IPS-18a (cell line): ENCODE measurements at regions not wholly inside any gene's neighbourhood (a gene's known extent, or its start where the extent isn't known, plus 50 kb on each side); places are given as distances from the start of the nearest gene placed in this dataset.

ENCODE experiments used
- H3K27ac ChIP-seq: one replicate; pipeline ENCODE4 v1.5.1; 2013; ENCODE audit warnings: low read length
- H3K27me3 ChIP-seq: one replicate; pipeline ENCODE4 v1.6.1; 2013; ENCODE audit warnings: mild to moderate bottlenecking, low read length; ENCODE audit not compliant: control insufficient read depth, insufficient read depth
- H3K36me3 ChIP-seq: one replicate; pipeline ENCODE4 v1.6.1; 2013; ENCODE audit warnings: low read depth, low read length; ENCODE audit not compliant: control insufficient read depth
- H3K4me1 ChIP-seq: one replicate; pipeline ENCODE4 v1.6.1; 2013; ENCODE audit warnings: low read depth, low read length; ENCODE audit not compliant: control insufficient read depth
- H3K4me3 ChIP-seq: one replicate; pipeline ENCODE4 v1.5.1; 2013; ENCODE audit warnings: low read length
- H3K9ac ChIP-seq: one replicate; pipeline ENCODE4 v1.6.1; 2013; ENCODE audit warnings: mild to moderate bottlenecking, low read length, moderate library complexity
- H3K9me3 ChIP-seq: one replicate; pipeline ENCODE4 v1.6.1; 2013; ENCODE audit warnings: low read depth, low read length; ENCODE audit not compliant: control insufficient read depth

DNA sequence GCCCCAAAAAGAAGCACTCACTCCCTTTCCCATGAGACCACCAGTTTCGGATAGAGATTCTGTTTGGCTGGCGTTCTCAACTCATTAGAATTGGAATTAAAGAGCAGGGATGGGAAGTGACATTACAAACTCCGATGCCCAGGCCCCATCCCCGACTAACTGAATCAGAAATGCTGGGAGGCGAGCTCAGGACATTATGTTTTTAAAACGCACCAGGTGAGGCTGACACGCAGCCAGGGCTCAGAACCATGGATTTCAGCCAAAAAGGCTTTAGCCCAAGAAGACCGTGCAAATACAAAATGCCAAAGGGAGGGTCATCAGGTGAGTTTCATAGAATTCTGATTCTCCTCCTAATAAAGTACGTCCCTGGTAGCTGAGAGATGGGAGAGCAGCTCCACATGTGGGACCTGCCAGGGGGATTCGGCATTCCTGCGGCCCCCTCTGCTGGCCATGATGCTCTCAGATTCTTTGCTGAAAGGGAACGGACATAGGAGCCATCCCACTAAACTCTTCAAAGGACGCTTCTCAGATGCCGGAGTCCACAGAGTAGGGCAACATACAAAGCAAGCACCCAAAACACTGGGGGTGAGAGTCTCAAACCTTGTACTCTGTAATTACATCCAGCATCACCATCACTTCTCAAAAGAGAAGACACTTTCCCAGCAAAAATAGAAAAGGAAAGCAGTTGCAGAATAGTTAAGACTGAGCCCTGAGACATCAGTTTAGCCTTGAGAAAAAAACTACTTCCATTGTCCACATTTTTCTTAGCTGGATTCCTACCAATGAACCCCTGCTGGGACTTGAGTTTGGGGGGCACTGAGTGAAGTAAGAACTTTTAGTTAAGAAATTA lies 205.2 kb downstream of the BMP7 start:
- H3K4me3 ChIP-seq: no peak overlapping the region
- no peaks in the 10 kb centered on the region for H3K36me3 ChIP-seq
- no peaks in the 10 kb centered on the region for H3K27me3 ChIP-seq
- H3K9me3 ChIP-seq: no peaks in the 10 kb centered on the region
- H3K4me1 ChIP-seq: no peaks in the 10 kb centered on the region
- no peak overlapping the region for H3K27ac ChIP-seq
- H3K9ac ChIP-seq: no peak overlapping the region

- Histone ChIP-seq H3K9me3 (no peaks in the 10 kb centered on the region), H3K4me3 (no peak overlapping the region), H3K27me3 (no peaks in the 10 kb centered on the region), H3K4me1 (no peaks in the 10 kb centered on the region), H3K36me3 (no peaks in the 10 kb centered on the region), H3K9ac (no peak overlapping the region), H3K27ac (no peak overlapping the region)
These were observed 204.2 kb downstream of the BMP7 start for GRCh38 chr20:57062241-57062640.

- Histone ChIP-seq H3K4me1 (peaks cover 1% of the 10 kb centered on the region), H3K4me3 (no peak overlapping the region), H3K27me3 (no peaks in the 10 kb centered on the region), H3K9me3 (no peaks in the 10 kb centered on the region), H3K36me3 (no peaks in the 10 kb centered on the region), H3K9ac (no peak overlapping the region), H3K27ac (no peak overlapping the region)
These were observed 203.7 kb downstream of the BMP7 start for GRCh38 chr20:57062696-57063270.

DNA sequence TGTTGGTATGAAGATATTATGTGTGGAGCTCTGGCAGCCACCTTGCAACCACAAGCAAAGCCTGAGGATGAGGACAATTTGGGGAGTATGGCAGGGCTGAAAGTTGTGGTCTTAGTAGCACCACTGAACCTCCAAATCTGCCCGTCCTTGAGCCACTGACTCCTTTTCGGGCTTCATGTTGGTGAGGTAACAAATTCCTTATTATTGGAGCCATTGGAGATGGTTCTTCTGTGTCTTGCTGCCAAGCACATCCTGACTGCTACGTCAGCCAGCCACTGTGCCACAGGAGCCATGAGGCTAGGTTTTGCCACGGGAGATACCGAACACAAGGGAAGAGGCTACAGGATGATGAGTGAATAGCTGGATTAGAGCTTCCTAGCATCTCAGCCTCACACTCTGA lies 201.6 kb downstream of the BMP7 start:
- Histone ChIP-seq H3K4me1 (peaks cover 4% of the 10 kb centered on the region), H3K9me3 (no peaks in the 10 kb centered on the region), H3K9ac (no peak overlapping the region), H3K4me3 (no peak overlapping the region), H3K36me3 (no peaks in the 10 kb centered on the region), H3K27ac (no peak overlapping the region), H3K27me3 (peaks cover 19% of the 10 kb centered on the region)

DNA sequence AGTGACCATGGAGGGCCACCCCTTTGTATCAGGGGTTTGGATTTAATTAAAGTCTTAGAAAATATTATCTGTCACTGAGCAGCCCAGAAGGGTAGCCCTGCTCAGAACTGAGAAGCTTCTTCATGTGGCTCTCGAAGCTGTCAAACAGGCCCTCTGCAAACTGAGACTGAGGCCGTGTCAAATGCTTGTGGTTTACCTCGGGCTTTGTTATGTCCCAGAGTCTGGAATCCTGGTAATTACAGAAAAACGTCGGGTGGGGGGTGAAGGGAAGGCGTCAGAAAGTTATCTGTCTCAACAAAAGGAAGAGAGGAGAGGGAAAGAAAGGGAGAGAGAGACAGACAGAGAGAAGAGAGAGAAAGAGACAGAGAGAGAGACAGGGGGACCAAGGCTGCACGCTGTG lies 200.8 kb downstream of the BMP7 start:
- H3K4me1 ChIP-seq: peaks cover 5% of the 10 kb centered on the region
- H3K27me3 ChIP-seq: peaks cover 27% of the 10 kb centered on the region

GRCh38 chr20:57066126-57066900 lies 200.1 kb downstream of the BMP7 start:
- Histone ChIP-seq H3K36me3 (no peaks in the 10 kb centered on the region), H3K9ac (no peak overlapping the region), H3K27ac (no peak overlapping the region), H3K4me3 (no peak overlapping the region), H3K27me3 (peaks cover 34% of the 10 kb centered on the region), H3K4me1 (peaks cover 10% of the 10 kb centered on the region), H3K9me3 (no peaks in the 10 kb centered on the region)

More for the DNA sequence above, 200.8 kb downstream of the BMP7 start:
- no peak overlapping the region for H3K4me3 ChIP-seq
- no peaks in the 10 kb centered on the region for H3K9me3 ChIP-seq
- no peaks in the 10 kb centered on the region for H3K36me3 ChIP-seq
- H3K9ac ChIP-seq: no peak overlapping the region
- H3K27ac ChIP-seq: no peak overlapping the region

- Histone ChIP-seq H3K4me1 (peaks cover 17% of the 10 kb centered on the region), H3K27me3 (peaks cover 52% of the 10 kb centered on the region), H3K4me3 (no peak overlapping the region), H3K9me3 (no peaks in the 10 kb centered on the region), H3K27ac (no peak overlapping the region), H3K9ac (no peak overlapping the region), H3K36me3 (no peaks in the 10 kb centered on the region)
These were observed 197.0 kb downstream of the BMP7 start for GRCh38 chr20:57069442-57069841.

DNA sequence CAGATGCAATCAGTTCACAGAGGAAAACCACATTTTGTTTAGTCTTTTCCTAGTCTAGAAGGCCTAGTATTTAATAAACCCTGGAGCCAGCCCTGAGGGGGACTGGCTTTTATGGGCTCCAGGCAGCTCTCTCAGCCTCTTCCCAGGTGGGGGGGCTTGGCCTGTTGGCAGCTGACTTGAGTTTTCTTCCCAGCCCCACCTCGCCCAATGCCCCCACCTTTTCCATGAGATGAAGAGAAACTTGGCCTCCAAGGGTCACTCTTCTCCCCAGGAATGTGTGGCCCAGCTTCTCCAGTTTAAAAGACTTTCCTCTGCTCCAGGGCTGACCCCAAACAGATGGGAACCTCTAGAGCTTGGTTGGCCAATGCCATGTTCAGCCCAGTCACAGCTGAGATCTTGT lies 196.1 kb downstream of the BMP7 start:
- Histone ChIP-seq H3K27ac (no peak overlapping the region), H3K4me3 (no peak overlapping the region), H3K4me1 (peaks cover 17% of the 10 kb centered on the region), H3K36me3 (no peaks in the 10 kb centered on the region), H3K9me3 (no peaks in the 10 kb centered on the region), H3K9ac (no peak overlapping the region), H3K27me3 (peaks cover 52% of the 10 kb centered on the region)

DNA sequence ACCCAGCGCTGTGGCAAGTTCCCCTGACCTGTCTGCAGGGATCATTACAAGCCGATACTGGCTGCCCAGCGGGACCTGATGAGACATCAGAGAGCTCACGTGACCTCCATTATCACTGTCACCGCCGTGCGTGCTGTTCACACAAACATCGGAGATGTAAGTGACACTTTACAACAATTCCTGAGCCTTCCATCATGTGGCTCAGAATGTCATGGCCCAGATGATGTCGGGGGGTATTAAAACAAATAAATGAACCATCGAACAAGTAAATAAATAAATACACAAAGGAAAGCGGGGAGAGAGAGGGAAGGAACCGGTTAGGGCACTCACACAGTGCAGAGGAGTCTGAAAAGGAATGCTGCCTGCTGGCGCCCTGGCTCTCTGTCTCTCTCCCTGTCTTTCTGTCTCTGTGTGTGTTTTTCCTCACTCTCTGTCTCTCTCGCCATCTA lies 195.1 kb downstream of the BMP7 start:
- peak overlapping the region; percentile 57 for H3K4me3 ChIP-seq
- H3K9ac ChIP-seq: peak overlapping the region; percentile 10
- peaks cover 17% of the 10 kb centered on the region for H3K4me1 ChIP-seq
- H3K9me3 ChIP-seq: no peaks in the 10 kb centered on the region
- no peak overlapping the region for H3K27ac ChIP-seq
- H3K36me3 ChIP-seq: no peaks in the 10 kb centered on the region
- H3K27me3 ChIP-seq: peaks cover 52% of the 10 kb centered on the region

- Histone ChIP-seq H3K4me3 (peak overlapping the region; percentile 57), H3K9me3 (no peaks in the 10 kb centered on the region), H3K4me1 (peaks cover 17% of the 10 kb centered on the region), H3K9ac (no peak overlapping the region), H3K27me3 (peaks cover 52% of the 10 kb centered on the region), H3K27ac (no peak overlapping the region), H3K36me3 (no peaks in the 10 kb centered on the region)
These were observed 194.4 kb downstream of the BMP7 start for GRCh38 chr20:57071954-57072583.

DNA sequence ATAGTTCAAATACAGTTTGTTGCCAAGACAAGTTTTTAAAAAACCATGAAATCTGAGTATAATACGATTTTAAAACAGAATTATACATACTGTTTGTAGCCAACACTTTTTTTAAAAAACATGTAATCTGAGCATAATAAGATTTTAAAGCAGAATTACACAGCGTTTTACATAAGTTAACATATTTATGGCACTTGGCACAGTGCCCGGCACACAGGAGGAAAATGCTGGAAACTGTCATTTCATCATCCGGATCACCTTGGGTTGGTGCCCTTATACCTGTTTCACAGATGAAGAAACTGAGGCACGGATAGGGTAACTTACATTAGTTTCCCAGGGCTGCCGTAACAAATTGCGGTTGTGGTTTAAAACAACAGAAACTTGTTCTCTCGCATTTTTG lies 193.0 kb downstream of the BMP7 start:
- Histone ChIP-seq H3K27me3 (peaks cover 46% of the 10 kb centered on the region), H3K4me1 (peaks cover 13% of the 10 kb centered on the region), H3K4me3 (no peak overlapping the region), H3K9me3 (no peaks in the 10 kb centered on the region), H3K36me3 (no peaks in the 10 kb centered on the region), H3K9ac (no peak overlapping the region), H3K27ac (no peak overlapping the region)
